HG03575 (cell line): ENCODE measurements at regions not wholly inside any gene's neighbourhood (a gene's known extent, or its start where the extent isn't known, plus 50 kb on each side); places are given as distances from the start of the nearest gene placed in this dataset.
"Not testable (repeated sequence)": the region's sequence is repeated elsewhere in the genome, so short reads cannot be mapped to it uniquely, and the experiment has no call there.

Experiments used
- ATAC-seq: cut with Tn5 transposase; IDR thresholded peaks from one replicate; pipeline ENCODE4 v1.9.1; 2021; ENCODE audit not compliant: unreplicated experiment, insufficient number of reproducible peaks, low FRiP score; ENCODE audit errors: extremely low read depth

GRCh38 chr2:192459422-192459821, 264.7 kb upstream of the TMEFF2 start:
- no peak for ATAC-seq

DNA sequence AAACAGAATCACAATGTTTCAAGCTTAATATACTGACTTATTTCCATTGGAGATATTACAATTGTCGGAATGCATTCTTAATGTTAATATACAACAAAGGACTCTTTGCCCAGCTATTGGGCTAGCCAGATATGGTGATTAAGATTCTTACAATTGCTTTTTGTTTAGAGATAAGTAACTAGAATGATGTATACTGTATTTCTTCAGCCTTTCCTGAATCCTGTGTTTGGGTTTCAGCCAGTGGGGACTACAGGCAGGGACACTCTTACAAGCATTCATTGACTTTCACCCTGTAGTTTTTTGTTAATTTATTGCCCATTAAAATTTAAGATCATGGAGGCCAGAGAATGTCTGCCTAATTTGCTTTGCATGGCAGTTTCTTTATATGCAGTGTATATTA, 254.1 kb upstream of the TMEFF2 start:
- ATAC-seq = no peak

DNA sequence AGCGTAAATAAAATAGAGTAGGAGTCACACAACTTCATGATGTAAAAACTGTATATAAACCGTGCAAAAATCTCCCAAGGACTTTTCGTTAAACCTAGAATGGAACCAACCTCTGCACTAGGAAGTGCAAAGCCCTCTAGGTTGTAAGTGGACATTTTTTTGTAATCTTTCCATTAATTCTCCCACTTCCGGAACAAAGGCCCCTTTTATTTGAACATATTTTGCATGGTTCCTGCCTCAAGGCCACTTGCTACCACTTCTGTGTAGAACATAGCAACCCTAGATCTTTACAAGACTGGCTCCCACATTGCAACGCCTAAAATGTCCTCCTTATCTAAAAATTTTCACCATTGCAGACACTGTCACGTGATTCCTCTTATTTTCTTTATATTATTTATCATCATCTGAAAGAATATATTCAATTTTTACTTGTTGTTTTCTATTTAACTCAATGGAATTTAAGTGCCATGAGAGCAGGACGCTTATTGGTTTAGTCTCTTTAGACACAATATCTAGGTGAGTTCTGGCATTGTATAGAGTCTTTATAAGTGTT, 249.6 kb upstream of the TMEFF2 start:
- ATAC-seq = no peak

GRCh38 chr2:192443831-192444230, 249.1 kb upstream of the TMEFF2 start:
- no peak for ATAC-seq

- ATAC-seq = no peak
These were observed 243.5 kb upstream of the TMEFF2 start for GRCh38 chr2:192438239-192438638.

GRCh38 chr2:192437653-192438052, 242.9 kb upstream of the TMEFF2 start:
- ATAC-seq = no peak

DNA sequence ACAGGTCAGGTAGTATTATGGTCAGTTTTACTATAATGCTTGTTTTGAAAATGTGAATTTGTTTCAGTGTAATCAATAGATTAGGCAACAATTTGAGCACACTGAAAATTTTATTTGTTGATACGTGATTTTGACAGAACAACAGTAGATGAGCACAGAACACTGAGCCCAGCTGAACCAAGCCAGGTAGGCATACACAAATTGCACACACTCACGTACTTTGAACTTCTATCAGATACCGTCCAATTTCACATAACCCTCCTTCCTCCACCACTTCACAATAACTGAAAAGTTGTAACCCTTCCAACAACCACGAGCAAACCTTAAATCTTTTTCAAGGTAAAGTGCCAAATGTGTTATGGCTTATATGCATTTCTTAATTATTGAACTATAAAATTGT, 229.5 kb upstream of the TMEFF2 start:
- ATAC-seq = no peak

DNA sequence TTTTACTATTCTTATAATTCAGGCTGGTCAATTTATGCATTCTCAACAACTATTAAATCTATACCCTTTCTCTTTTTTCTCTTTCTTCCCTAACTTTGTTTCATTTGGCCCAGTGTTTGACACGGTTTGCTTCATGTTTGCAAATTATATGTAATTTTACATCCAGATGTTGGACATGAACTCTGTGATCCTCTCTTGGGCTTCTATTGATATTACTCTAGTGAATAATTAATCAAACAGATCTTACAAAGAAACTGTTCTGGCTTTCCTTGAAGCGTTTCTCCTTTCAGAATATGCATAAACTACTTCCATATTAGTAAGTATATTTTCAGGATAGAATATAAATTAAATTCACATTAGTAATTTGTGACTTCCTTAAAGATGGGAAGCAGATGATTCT, 225.1 kb upstream of the TMEFF2 start:
- no peak for ATAC-seq

- no peak for ATAC-seq
These were observed 221.3 kb upstream of the TMEFF2 start for GRCh38 chr2:192416060-192416459.

DNA sequence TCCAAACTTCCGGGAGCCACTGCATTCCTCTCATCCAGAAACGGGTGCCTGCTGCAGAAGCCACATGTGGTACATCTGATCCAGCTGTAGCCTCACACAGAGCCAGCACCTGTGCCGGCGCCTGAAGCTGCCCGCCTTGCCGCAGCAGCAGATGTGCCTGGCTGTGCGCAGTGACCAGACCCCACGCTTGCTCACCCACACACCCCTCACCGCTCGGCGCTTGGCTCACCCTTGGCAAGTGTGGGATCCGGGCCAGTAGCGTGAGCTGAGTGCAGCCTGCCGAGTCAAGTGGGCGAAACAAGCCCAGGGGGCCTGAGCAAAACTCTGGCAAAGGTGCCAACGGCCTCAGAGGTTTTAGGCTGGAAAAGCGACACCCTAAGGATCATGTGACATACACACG, 220.1 kb upstream of the TMEFF2 start:
- ATAC-seq = no peak

DNA sequence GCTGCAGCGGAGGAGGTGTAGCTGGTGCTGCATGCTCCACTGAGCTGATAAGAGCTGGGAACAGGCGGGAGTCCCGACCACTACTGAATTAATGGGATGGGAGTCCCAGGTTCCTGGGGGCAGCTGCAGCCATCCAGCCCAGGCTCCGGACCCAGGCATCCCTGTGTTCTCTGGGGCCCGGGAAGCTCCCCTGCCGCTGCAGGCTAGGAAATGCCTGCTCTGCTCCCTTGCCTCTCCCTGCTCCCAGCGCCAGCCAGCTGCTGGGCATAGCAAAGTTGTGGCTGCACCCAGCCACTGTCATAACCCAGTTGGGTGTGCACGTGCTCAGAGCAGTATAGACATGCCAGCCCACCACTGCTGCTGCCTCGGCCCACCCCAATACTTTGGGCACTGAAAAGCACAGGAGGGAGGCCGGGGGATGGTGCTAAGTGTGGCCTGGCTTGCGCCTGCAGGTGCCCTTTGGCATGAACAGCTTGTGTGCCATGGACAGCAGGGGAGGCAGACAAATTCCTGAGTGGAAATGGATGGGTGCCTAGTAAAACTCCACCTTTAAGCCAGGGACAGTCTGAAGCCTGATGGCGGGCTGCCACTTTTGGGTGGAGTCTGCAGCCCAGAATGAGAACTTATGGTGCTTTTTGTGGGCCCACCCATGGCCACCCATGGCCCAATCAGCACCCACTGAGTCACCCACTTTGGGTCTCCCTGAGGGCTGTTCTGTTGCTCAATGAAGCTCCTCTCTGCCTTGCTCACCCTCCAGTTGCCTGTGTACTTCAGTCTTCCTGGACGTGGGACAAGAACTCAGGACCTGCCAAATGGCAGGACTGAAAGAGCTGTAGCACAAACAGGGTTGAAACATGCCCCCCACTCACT, 219.3 kb upstream of the TMEFF2 start:
- no peak for ATAC-seq

DNA sequence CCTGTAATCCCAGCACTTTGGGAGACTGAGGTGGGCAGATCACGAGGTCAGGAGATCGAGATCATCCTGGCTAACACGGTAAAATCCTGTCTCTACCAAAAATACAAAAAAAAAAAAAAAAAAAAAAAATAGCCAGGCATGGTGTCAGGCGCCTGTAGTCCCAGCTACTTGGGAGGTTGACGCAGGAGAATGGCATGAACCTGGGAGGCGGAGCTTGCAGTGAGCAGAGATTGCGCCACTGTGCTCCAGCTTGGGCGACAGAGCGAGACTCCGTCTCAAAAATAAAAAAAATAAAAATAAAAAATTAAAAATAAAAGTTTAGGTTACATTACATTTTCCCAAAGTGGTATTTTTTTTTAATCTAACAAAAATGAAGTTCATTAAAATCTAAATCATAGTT, 218.1 kb upstream of the TMEFF2 start:
- ATAC-seq = not testable (repeated sequence)

- no peak for ATAC-seq
These were observed 217.7 kb upstream of the TMEFF2 start for GRCh38 chr2:192412394-192412793.

DNA sequence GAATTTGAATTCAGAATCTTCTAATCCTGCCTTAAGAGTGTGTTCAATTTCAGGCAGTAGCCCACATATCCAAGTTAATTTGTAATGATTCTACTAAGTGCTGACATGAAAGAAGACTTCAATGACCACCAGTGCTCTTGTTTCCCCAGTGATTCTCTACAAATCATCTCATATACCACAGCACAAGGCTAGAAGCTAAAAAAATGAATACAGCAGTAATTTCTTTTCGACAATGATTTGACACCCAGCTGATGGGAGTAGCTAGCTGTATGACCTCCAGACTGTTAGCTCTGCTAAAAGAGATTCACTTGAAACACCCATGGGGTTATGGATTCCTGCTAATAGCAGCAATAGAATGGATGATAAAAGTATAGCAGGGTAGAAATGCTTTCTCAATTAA, 217.0 kb upstream of the TMEFF2 start:
- ATAC-seq = no peak

- no peak for ATAC-seq
These were observed 215.6 kb upstream of the TMEFF2 start for GRCh38 chr2:192410319-192410718.

GRCh38 chr2:192407692-192408091, 213.0 kb upstream of the TMEFF2 start:
- ATAC-seq = no peak

- no peak for ATAC-seq
These were observed 203.5 kb upstream of the TMEFF2 start for GRCh38 chr2:192398236-192398635.

DNA sequence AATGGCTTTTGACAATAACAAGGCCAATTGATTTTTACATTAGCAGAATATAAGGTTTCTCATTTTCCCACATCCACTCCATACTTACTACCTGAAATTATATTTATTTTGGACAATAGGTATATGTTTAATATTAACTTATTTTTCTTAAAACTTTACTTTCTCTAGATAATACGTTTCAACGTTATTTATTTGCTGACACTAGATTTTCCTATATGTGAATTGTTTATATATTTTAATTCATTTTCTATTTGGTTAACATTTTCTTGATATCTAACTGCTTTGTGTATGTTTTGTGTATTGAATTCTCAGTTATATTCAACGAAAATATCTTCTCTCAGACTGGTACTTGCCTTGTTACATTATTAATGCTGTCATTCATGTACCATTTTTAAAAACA, 199.9 kb upstream of the TMEFF2 start:
- no peak for ATAC-seq

DNA sequence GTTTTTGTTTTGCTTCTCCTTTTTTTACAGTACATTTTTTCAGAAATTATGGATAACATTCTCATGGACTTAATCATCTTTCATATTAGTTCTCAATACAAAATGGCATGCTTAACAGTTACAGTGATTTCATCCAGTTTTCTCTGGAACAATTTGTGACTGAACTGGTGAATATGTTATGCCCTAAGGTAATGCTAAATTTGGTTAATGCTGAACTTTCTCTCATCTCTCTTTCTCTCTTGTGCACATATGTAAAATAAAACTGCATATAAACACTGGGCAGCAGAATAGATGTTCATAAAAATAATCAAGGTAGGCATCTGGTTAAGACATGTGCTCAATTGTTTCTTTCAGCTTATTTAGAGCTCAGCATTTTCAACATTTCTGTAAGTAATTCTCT, 196.3 kb upstream of the TMEFF2 start:
- ATAC-seq = no peak

GRCh38 chr2:192390401-192390800, 195.7 kb upstream of the TMEFF2 start:
- no peak for ATAC-seq

DNA sequence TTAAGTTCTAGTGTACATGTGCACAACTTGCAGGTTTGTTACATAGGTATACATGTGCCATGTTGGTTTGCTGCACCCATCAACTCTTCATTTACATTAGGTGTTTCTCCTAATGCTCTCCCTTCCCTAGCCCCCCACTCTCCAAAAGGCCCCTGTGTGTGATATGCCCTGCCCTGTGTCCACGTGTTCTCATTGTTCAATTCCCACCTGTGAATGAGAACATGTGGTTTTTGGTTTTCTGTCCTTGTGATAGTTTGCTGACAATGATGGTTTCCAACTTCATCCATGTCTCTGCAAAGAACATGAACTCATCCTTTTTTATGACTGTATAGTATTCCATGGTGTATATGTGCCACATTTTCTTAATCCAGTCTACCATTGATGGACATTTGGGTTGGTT, 189.5 kb upstream of the TMEFF2 start:
- ATAC-seq = not testable (repeated sequence)
